NCI-H2171 (cell line): ENCODE measurements at regions not wholly inside any gene's neighbourhood (a gene's known extent, or its start where the extent isn't known, plus 50 kb on each side); places are given as distances from the start of the nearest gene placed in this dataset.
"Not testable (repeated sequence)": the region's sequence is repeated elsewhere in the genome, so short reads cannot be mapped to it uniquely, and the experiment has no call there.

Source experiments
- DNase-seq: peaks from one replicate; lab custom pipeline; 2025; lab: John Stamatoyannopoulos, UW

DNA sequence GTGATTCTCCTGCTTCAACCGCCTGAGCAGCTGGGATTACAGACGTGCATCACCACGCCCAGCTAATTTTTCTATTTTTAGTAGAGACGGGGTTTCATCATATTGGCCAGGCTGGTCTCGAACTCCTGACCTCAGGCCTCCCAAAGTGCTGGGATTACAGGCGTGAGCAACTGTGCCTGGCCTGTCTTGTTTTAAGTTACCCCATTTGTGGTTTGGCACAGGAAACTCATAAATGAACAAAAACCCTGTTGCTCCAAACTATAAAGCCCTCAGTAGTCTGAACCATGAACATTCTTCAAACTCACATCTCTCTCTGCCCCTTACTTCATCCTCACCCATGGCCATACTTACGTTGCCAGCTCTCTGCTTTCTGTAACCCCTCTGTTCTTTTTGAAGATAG is 61.7 kb downstream of the RHOU start:
- DNase-seq: not testable (repeated sequence)

DNA sequence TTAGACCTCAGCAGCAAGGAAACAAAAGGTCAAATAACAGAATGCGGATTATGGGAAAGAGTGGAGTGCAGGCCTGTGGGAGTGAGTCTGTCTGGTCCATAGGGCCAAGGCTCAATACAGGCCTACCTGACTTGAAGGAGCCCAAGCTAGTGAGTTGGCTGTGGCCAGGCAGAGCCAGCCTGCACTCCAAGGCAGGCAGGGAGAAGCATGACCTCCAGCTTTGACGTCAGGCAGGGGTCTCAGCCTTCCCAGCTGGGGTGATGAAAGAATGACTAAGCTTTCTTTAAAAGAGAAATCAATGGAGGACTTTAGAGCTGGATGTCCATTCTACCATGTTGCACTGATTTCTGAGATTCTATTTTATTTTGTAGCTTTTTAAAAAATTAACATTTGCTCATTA is 62.8 kb downstream of the RHOU start:
- no peak for DNase-seq

DNA sequence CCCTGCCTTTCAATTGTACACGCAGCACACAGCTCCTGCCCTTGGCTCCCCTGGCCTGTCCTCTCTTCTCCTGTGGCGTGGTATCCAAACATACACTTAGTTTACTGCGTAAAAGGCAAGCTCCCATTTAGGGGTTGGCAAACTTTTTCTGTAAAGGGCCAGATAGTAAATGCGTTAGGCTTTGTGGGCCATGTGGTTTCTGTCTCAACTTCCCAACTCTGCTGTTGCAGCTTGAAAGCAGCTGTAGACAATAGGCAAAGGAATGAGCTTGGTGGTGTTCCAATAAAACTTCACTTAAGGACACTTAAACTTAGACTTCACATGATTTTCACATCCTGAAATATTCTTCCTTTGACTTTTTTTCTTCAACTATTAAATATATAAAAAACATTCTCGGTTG is 63.3 kb downstream of the RHOU start:
- no peak for DNase-seq

DNA sequence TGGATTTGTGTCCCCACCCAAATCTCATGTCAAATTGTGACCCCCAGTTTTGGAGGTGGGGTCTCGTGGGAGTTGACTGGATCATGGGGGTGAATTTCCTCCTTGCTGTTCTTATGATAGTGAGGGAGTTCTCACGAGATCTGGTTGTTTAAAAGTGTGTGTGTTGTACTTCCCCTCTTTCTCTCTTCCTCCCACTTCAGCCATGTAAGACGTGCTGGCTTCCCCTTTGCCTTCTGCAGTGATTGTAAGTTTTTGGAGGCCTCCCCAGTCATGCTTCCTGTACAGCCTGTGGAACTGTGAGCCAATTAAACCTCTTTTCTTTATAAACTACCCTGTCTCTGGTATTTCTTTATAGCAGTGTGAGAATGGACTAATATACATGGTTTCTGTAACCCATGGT is 64.6 kb downstream of the RHOU start:
- no peak for DNase-seq

DNA sequence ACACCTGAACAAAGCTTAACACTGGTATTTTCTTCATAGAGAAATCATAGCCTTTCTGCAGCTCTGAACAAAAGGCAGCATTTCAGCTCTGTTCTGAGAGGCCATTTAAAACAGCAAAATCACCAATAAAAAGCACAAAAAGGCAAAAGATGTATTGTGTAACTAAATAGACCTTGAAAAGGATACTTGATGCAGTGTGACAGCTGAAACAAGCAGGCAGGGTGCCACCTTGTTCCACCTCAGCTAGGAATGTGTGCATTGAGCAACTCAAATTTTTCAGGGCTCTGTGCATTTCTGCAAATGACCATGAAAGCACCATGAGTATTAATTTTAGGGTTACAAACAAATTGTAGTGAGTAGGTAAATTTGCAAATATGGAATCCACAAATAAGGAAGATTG is 65.8 kb downstream of the RHOU start:
- no peak for DNase-seq

DNA sequence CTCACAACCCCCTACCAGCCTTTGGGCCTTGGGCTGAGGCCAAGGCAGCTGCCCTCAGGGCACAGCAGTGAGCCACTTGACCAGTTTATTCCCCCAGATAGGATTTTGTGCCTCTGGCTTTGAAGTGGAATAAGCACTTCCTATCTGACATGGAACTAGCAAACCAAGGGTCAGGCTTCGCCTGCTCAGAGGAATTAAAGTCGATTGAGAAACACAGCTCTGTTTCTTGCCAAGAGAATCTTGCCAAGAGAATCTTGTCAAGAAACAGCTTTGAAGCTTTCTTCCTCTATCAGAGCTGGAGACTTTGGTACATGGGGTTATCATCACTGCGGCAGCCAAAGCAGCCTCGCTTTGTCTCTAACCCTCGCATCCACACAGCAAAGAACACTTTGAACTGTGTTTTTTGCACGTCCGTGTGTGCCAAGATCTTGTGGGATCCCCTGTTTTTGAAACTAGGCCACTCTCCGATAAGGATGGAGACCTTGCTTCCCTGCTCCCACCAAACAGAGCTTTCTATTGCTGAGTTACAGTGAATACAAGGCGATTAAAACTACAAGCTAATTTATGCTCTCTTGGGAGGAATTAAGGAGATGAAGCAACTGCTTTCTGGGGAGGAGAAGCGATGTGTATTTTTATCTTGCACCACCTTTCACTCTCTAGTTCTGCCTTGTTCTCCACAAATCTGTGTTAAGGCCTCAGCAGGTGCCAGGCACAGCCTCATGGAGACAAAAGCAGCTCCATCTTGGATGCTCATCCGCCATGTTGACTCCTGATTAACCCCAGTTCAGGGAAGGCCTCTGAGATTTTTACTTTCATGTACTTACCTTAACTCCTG is 67.3 kb downstream of the RHOU start:
- no peak for DNase-seq

DNA sequence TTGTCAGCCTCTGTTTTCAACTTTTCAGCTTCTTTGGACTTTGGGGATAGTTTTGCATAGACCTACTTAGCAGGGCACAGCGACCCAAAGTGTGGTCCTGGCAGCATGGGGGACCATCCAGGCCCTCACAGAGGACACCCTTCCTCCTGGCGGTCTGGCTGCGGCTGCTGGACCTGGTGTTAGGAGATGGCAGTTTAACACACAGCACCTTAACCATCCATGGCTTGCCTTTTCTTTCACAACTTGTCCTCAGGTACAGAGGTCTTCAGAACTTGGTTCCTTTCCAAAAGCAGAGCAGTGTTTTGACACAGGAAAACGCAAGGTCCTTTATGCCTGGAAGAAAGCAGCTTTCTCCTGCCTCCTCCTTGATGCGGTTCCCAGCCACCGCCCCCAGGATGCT is 68.1 kb downstream of the RHOU start:
- no peak for DNase-seq

DNA sequence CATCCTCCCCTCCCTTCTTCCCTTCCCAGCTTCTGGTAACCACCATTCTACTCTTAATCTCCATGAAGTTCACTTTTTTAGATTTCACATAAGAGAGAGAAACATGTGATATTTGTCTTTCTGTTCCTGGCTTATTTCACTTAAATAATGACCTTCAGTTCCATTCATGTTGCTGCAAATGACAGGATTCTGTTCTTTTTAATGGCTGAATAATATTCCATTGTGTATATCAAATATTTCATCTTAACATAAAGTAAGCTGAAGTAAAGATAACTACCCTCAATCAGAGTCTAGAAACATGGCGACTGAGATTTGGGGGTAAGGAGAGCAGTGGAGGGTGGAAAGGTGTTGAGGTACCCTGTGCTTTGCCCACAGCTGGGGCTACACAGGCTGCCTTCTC is 68.9 kb downstream of the RHOU start:
- no peak for DNase-seq

DNA sequence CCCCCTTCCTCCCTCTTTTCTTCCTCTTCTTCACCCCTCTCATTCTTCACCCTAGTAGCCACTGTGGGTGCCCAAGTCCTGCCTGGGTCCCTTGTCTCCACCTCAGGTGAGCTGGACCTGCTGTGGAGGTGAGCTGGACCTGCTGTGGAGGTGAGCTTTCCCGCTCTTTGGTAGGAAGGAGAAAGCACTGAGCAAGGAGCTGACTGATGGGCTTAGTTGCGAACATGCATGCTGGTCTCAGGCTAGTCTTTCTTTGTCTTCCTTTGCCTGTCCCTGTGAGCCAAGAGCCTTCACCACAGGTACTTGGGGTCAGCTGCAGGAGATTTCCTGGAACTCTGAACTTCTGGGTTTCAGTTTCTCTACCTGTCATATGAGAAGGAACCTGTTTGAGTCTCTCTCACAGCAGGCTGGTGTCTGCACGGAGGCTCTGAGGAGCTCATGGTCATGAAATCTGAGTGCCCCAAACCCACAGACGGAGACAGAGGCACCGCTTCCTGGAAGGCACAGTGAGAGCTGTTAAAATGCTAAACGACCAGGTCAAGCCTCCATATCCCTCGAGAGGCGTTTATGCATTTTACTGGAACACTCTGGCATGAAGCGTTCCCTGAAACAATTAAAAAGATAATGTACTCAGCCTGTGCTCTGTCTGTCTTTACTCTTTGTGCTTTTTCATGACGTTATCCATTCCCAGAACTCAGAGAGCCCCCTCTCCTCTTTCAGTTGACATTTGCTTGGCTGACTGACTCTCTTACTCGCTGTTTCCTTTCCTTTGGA is 69.5 kb downstream of the RHOU start:
- DNase-seq: no peak

DNA sequence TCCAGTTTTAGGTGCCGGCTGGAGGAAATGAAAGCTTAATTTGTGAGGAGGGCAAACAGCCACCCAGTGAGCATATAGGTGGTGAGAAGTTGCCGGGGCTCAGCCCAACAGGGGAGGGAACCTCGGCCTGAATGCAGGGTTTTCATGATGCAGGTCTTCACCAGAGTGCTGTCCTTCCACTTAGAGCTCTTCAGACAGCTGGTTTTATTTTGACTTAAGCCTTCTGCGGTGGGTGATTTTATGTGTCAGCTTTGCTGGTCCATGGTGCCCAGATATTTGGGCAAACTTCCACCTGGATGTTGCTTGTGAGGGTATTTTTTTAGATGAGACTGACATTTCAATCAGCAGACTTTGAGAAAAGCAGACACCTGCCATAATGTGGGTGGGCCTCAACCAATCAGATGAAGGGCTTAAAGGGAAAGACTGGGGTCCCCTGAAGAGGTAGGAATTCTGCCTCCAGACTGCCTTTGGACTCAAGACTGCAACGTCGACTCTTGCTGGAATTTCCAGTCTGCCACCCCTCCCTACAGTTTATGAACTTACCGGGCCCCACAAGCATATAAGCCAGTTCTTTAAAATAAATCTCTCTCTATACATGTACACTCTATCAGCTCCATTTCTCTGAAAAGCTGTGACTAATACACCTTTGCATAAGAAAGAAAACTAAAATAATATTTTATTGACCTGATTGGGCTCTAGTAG is 72.8 kb downstream of the RHOU start:
- no peak for DNase-seq

DNA sequence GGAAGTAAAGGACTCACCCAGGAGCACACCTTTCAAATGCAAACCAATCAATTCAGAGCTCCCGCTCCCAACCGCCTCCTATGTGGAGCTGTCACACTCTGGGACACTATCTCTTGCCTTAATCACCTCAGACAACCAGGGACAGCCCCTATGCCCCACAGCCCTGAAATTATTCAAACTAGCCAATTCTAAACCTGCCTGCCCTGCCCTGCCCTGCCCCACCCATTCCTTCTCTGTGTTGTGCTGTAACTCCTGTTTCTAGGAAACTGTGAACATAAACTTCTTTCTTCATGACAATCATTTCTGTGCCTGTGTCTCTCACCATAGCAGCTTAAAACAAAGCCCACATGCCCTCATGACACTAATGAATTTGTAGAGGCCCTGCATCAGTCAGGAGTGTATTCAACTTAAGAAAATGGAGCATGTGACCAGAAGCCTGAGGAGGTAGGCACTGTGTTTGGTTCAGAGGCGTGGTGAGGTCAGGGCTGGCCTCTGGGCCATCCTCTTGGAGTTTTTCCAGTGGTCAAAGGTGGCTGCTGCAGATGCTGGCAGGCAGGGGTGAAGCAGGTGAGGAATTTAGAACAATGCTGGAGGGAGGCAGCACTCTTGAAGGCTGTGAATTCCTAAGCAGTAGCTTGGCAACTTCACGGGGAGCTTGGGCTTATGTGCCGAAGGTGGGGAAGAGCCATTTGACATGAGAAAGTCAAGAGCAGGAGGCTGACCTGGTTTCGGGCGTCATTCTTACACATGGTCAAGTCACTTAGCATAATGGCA is 74.5 kb downstream of the RHOU start:
- DNase-seq: no peak

DNA sequence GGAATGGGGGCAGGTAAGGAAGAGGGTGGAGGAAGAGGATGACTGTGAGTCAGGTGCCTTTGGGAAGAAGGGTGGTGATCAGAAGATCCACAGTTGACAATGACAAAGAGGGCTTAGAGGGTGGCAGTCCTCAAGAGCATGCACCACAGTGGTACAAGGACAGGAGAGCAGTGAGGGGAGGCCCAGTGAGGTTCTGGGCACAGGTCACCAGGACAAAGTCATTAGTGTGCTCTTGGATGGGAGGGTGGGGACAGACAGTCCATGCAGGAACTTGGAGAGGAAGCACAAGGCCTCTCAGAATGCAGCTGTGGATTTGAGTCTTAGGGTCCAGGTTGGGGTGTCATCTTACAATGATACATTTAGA is 75.1 kb downstream of the RHOU start:
- no peak for DNase-seq

DNA sequence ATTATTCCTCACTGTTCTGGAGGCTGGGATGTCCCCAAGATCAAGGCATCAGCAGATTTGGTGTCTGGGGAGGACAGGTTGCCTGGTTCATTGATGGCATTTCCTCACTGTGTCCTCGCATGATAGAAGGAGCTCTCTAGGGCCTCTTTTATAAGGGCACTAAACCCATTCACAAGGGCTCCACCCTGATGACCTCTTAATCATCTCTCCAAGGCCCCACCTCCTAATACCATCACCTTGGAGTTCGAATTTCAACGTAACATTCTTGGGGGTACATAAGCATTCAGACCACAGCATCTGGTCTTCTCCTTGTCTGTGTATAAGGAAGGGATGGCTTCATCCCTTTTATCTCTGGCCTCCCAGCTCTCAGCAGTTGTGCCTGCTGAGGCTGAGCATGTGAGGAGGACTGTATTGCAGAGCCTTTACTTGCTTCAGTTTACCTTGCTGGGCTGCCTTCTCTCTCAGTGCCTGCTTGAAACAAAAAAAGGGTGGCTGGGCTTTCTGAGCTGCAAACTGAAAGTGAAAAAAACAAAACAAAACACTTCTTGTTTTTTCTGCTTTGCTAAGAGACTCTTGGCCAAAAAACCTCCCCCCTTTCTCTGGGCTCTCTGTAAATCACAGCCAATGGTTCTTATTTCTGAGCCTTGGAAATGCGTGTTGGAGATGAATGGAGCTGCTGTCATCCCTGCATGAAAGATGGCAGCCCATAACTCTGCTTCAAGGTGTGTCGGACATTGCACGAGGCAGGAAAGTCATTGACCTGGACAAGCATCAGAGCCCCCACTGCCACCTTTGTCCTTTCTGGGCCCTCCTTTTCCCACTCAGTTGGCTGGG is 75.8 kb downstream of the RHOU start:
- DNase-seq: no peak

DNA sequence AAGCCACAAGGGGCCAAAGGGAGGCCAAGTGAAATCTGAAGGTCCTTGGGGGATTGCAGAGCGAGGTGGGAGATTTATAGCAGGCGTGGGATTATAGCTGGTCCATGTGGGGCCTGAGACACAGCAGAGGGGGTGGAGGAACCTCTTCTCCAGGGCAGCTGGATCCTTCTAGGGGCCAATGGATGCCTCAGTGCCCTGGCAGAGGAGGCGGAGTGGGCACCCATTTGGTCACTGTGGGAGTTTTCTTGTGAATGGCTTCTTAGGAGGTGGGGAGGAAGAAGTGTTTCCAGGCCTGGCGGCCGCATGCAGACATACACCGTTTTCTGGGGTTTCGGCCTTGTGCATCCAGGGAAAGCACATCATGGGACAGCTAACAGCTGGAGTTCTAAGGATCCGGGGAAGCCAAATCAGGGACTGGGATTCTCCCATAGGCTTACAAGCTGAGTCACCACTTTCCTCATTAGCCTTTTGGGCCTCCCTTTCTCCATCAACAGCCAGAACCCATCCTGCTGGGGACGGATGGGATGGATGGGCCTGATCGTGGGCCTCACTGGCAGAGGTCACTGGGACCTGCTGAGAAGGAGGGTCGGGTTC is 76.5 kb downstream of the RHOU start:
- no peak for DNase-seq

DNA sequence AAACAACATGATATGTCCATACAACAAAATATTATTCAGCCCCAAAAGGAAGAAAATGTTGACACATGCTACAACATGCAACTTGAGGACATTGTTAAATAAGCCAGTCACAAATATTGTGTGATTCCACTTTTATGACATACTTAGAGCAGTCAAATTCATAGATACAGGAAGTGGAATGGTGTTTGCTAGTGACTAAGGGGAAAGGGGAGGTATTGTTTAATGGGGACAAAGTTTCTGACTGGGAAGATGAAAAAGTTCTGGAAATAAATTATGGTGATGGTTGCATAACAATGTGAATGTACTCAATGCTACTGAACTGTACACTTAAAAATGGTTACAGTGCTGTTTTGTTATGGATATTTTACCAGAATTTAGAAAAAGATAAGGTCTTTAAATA is 77.7 kb downstream of the RHOU start:
- no peak for DNase-seq

DNA sequence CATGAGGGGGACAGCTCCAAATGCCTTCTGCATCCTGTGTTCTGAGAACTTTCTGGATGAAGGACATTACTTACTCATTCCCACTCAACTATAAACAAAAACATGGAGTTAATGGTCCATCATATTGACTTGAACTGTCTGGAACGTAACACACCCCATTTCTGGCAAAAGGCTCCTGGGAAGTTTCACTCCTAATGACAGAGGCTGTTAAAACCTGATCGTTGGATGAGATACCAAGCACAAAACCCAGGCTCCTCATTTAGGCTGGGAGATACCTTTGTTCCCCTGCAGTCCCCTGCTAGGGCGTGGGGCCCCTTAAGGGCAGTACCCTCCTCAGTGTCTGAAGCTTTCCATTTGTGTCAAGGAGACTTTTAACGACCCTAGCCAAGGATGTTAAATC is 78.9 kb downstream of the RHOU start:
- no peak for DNase-seq

DNA sequence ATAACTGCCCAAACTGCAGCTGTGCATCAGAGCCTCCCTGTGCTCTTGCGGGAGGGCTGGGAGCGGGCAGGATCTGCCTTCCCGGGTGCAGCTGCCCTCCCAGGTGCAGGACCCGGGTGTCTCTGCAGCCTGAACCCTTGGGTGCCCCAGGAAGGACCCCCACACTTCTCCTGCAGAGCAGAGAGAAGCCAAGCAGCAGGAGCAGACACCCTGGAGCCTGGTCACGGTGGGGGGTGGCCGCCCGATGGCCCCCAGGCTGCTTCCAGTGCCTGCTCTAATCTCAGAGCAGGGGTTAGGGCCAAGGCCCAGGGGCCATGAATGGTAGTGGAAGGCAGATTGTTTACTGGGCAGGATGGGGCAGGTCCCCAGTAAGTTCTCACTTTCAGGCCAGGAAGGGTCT is 83.0 kb downstream of the RHOU start:
- DNase-seq: no peak

DNA sequence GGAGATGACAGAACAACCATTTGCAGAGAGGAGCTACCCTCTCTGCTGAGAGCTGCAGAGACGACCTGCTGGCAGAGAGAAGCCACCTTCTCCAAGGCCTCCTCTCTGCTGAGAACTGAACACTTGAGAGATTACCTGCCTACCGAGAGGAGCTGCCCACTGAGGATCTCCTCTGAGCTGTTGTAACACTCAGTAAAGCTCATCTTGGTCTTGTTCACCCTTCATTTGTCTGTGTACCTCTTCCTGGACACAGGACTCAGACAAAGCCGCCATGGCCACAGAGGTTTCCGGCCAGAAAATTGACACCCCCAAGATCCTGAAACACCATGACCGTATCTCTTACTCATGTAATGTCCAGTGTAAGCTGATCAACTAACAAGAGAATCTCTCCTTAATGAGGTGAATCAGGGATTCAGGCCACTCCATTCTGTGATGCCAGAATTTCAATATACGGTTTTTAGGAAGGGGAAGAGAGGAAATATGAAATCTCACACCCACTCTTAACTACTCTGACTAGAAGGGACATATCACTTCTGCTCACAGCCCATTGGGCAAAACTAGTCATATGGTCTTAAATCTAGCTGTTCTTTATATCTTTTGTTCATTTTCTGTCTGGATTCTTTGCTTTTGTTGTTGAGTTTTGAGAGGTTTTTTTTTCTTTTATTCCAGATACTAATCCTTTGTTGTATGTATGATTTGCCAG is 83.8 kb downstream of the RHOU start:
- DNase-seq: no peak

DNA sequence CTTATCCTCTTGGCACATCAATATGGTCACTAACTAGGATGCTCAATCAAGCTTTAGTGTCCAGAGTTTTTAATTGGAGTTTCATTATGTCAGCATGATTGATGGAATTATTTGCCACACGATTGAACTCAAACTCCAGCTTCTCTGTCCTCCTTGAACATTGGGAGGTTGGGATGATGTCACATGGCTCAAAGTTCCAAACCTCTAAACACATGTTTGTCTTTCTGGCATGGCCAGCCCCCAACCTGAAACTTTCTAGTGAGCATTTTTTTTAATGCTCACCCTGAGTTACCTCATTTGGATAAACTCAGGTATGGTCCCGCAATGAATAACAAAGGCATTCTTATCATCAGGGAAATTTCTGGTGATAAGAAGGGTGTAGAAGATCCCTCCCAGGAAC is 86.0 kb downstream of the RHOU start:
- no peak for DNase-seq

DNA sequence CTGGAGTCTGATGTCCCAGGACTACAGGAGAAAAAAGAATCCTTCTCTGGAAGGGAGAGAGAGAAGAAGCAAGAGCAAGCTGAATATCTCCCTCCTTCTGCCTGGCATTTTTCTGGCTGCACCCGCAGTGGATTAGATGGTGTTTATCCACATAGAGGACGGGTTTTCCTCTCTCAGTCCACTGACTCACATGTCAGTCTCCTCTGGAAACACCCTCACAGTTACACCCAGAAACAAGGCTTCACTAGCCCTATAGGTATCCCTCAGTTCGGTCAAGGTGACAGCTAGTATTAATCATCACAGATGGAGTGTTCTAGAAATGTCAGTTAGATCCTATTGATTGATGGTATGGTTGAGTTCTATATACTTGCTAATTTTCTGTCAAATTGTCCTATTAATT is 87.9 kb downstream of the RHOU start:
- DNase-seq: no peak
